Esophagus squamous epithelium (tissue), 4 donors: ENCODE measurements at regions not wholly inside any gene's neighbourhood (a gene's known extent, or its start where the extent isn't known, plus 50 kb on each side); places are given as distances from the start of the nearest gene placed in this dataset.

Experiments
- CTCF ChIP-seq, 6 experiments: fragments of 450-650 bp in 4 of 6; fragments of 200-600 bp in 2 of 6; sonication (generic) in 2 of 6; IDR thresholded peaks; one replicate each; pipeline ENCODE4 v1.5.1; 2016 to 2019; ENCODE audit warnings: antibody characterized with exemption in 6 of 6, mild to moderate bottlenecking in 4 of 6, moderate library complexity in 4 of 6
- POLR2A ChIP-seq, 4 donors: fragments of 450-650 bp; IDR thresholded peaks; one replicate each; pipeline ENCODE4 v1.6.1; 2017; ENCODE audit warnings: antibody characterized with exemption in 4 of 4, mild to moderate bottlenecking in 4 of 4, moderate library complexity in 3 of 4

GRCh38 chr18:24995056-24995455 is 356.9 kb downstream of the ZNF521 start:
- TF ChIP-seq CTCF (IDR thresholded peaks at IDR 0.05) (no peak), POLR2A (IDR thresholded peaks at IDR 0.05) (no peak)
